HG02870 (cell line): ENCODE measurements at regions not wholly inside any gene's neighbourhood (a gene's known extent, or its start where the extent isn't known, plus 50 kb on each side); places are given as distances from the start of the nearest gene placed in this dataset.
"Not testable (repeated sequence)": the region's sequence is repeated elsewhere in the genome, so short reads cannot be mapped to it uniquely, and the experiment has no call there.

ENCODE experiments used
- ATAC-seq: cut with Tn5 transposase; IDR thresholded peaks from one replicate; pipeline ENCODE4 v1.9.1; 2021; ENCODE audit warnings: mild to moderate bottlenecking, moderate library complexity; ENCODE audit not compliant: unreplicated experiment

GRCh38 chr1:120609834-120610233 lies 113.9 kb upstream of the NBPF26 start:
- ATAC-seq, result not testable (repeated sequence)

- ATAC-seq, result not testable (repeated sequence)
These were observed 108.7 kb upstream of the NBPF26 start for GRCh38 chr1:120614931-120615639.

- not testable (repeated sequence) for ATAC-seq
These were observed 106.3 kb upstream of the NBPF26 start for GRCh38 chr1:120617493-120617892.

GRCh38 chr1:120619867-120620692 lies 103.7 kb upstream of the NBPF26 start:
- ATAC-seq, result not testable (repeated sequence)

GRCh38 chr1:120620693-120620969 lies 103.1 kb upstream of the NBPF26 start:
- not testable (repeated sequence) for ATAC-seq

DNA sequence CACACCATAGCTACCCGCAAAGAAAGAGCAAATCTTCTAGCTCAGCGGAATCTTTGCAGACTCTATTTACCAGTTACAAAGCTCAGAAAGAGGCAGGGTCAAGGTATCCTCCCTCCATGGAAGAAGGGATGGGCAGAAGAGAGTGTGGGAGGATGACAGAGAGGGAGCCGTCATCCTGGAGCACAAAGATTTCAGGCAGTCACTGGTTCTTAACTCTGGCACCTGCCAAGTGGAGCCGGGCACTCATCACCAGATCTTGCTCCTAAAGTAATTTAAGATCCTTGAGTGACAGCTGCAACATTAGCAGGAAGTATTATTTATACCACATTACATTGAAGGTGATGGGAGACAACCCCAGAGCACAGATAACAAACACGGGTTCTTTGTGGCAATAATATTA lies 102.5 kb upstream of the NBPF26 start:
- ATAC-seq, result not testable (repeated sequence)

DNA sequence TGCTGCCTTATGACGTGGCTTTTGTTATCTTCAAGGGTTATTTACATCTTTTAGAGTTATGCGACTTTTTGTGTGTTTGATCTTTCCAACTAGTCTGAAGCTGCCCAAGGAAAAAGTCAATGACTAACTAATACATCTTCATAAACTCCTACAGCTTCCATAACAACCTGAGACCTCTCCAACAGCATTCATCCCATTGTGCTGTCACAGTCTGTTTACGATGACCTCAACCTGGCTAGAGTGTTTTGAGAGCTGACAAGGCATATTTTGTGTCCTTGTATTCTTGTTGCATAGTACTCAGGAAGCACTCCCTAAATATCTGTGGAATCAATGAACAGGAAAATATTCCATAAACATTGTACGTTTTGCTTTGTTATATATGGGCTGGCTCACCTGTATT lies 100.2 kb upstream of the NBPF26 start:
- ATAC-seq, result not testable (repeated sequence)

DNA sequence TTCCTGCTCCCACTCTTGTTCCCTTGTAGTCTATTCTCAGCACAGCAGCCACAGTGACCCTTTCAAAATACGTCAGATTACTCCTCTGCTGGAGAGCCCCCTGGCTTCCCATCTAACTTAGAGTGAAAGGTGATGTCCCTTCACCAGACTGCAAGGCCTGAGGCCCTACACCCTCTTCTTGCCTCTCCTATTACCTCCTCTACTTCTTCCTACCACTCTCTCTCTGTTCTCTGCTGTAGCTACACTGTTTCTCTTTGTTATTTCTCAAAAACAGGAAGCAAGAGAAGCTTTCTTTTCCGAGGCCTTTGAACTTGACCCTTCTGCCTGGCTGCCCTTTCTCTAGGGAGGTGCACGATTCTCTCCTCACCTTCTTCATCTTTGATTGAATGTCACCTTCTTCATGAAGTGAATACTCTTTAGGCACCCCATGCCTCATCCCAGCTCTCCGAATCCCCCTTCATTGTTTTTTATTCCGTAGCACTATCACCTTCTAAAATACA lies 99.1 kb upstream of the NBPF26 start:
- not testable (repeated sequence) for ATAC-seq

- not testable (repeated sequence) for ATAC-seq
These were observed 93.8 kb upstream of the NBPF26 start for GRCh38 chr1:120629832-120630455.

GRCh38 chr1:120634816-120635806 lies 88.6 kb upstream of the NBPF26 start:
- ATAC-seq, result not testable (repeated sequence)

GRCh38 chr1:120640261-120641013 lies 83.3 kb upstream of the NBPF26 start:
- ATAC-seq, result not testable (repeated sequence)

DNA sequence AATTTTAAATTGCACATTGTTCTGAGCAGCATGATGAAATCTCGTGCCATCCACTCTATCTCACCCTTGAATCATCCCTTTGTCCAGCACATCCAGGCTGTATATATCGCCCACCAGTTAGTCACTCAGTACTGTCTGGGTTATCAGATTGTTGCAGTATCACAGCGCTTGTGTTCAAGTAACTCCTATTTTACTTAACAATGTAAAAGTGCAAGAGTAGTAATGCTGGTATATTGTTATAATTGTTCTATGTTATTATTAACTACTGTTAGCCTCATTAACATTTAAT lies 82.8 kb upstream of the NBPF26 start:
- ATAC-seq, result not testable (repeated sequence)

DNA sequence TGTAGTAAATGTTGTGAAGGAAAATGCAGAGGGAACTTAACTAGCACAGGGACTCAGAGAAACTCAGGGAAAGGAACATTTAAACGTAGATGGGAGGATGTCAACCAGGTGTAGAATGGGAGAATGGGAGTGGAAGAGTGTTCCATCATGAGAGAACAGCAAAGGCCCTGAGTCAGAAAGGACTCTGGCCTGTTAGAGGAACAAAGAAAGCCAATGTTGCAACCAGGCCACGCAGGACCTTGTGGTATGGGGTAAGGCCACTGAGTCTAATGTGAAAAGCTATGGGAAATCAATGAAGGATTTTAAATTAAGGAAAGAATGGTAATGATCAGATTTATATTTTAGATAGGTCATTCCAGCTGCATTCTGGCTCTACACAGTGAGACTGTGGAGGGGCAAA lies 76.6 kb upstream of the NBPF26 start:
- ATAC-seq, result not testable (repeated sequence)

- not testable (repeated sequence) for ATAC-seq
These were observed 74.7 kb upstream of the NBPF26 start for GRCh38 chr1:120648915-120649623.

GRCh38 chr1:120649730-120650129 lies 74.0 kb upstream of the NBPF26 start:
- not testable (repeated sequence) for ATAC-seq

DNA sequence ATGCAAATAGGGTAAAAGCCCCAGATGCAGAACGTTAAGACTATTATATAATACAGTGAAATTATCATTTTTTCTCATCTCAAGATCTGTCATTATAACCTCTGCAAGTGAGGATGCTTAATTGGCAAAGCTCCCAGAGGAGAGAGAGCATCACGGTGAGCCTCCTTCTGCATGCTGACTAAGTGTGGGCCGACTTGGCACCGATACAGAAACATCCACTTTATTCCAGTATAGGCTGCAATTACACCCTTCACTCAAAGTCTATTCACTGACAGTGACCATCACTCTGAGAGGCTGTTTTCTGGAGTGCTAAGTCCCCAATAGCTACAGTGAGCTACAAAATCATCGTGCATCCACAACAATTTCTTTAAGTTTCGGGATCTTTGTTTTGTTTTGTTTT lies 69.6 kb upstream of the NBPF26 start:
- ATAC-seq, result not testable (repeated sequence)

- ATAC-seq, result not testable (repeated sequence)
These were observed 68.4 kb upstream of the NBPF26 start for GRCh38 chr1:120655394-120655793.

GRCh38 chr1:120656116-120656515 lies 67.6 kb upstream of the NBPF26 start:
- ATAC-seq, result not testable (repeated sequence)

DNA sequence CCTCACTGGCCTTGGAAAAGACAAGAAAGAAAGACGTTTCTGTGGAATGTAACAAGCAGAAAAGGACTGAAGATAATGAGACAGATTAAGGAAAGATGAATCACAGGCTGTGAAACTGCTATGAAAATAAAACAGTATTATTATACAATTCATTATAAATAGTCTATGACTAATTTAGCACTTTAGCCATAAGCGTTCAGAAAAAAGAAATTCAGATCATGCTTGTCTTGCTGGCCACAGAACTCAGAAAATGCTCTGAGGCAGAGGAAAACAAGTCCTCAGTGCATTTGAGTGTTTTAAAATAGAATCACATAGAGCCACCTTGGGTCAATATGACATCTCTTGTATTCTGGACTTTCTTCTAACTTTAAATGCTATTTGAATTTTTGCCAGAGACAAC lies 65.9 kb upstream of the NBPF26 start:
- ATAC-seq, result not testable (repeated sequence)
